GM12891 (cell line): ENCODE measurements at regions not wholly inside any gene's neighbourhood (a gene's known extent, or its start where the extent isn't known, plus 50 kb on each side); places are given as distances from the start of the nearest gene placed in this dataset.

Experiments
- POLR2A ChIP-seq: IDR thresholded peaks from 2 replicates; pipeline ENCODE4 v1.6.1; 2011; ENCODE audit warnings: low read depth, low read length, control low read depth
- POLR2AphosphoS5 ChIP-seq: IDR thresholded peaks from 2 replicates; pipeline ENCODE4 v1.6.1; 2011; ENCODE audit warnings: low read depth, low read length, control low read depth
- POU2F2 ChIP-seq: IDR thresholded peaks from 2 replicates; pipeline ENCODE4 v1.6.1; 2011; ENCODE audit warnings: low read depth, mild to moderate bottlenecking, control low read depth, low read length, moderate library complexity
- TAF1 ChIP-seq: IDR thresholded peaks from 2 replicates; pipeline ENCODE4 v1.6.1; 2011; ENCODE audit warnings: low read depth, low read length, control low read depth

DNA sequence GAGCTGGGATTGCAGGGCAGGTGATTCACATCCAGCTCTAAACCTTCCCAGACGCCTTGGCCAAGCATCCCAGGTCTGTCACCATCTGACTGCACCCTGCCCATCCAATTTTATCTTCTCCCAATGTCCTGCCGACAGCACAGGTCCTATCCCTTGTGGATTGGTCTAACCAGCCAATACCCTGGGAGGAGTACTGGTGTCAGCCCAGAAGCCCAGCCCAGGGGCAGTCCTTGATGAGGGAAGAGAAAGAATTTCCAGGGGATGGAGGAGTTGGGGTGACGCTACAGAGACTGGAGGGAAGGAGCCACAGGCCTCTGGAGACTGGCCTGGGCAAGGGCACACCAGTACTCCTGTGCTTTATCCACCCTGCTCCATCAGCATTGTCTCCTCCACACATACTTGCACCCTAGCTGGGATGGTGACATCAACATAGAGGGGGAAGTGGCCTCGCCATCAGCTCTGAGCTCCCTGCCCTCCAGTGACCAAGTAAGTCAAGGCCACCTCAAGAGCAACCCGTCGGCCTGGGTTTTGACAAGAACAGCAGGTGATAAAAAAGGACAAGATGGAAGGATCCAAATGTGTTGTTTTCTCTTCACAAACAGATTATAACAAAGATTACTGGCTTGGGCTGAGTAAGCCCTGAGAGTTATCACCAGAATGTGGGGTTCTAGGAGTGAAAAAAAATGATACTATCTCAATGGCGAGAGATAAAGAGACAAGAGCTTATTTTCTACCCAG lies 114.6 kb downstream of the AQP9 start:
- TF ChIP-seq POLR2AphosphoS5 (no peak), TAF1 (no peak), POLR2A (no peak), POU2F2 (no peak)
